AG04449 (cell line): ENCODE measurements at regions not wholly inside any gene's neighbourhood (a gene's known extent, or its start where the extent isn't known, plus 50 kb on each side); places are given as distances from the start of the nearest gene placed in this dataset.

ENCODE experiments used
- CTCF ChIA-PET: fragments of 350-600 bp; formaldehyde crosslinking; extraction: SDS; loops from one replicate; lab custom pipeline; 2021; ENCODE audit warnings: antibody characterized with exemption; lab: Yijun Ruan, JAX
- POLR2A ChIA-PET: fragments of 400-600, 350-600 bp; formaldehyde crosslinking; extraction: SDS; loops from one replicate; lab custom pipeline; 2020; ENCODE audit warnings: antibody characterized with exemption, inconsistent platforms; lab: Yijun Ruan, JAX
- DNase-seq: peaks from one replicate; pipeline ENCODE4 v3.0.0-alpha.2; 2010; ENCODE audit warnings: low read depth, low spot score
- H3K4me3 ChIP-seq: 2 replicates; pipeline ENCODE4 v1.5.1; 2011; ENCODE audit warnings: low read depth, mild to moderate bottlenecking, control low read depth, low read length
- TF ChIP-seq, protein P1 (sequence below): IDR thresholded peaks from one replicate; pipeline ENCODE4 v1.5.1; 2011; ENCODE audit warnings: mild to moderate bottlenecking, moderate library complexity, low read length, control low read depth, inconsistent platforms; ENCODE audit not compliant: insufficient read depth; ENCODE audit errors: missing control alignments

DNA sequence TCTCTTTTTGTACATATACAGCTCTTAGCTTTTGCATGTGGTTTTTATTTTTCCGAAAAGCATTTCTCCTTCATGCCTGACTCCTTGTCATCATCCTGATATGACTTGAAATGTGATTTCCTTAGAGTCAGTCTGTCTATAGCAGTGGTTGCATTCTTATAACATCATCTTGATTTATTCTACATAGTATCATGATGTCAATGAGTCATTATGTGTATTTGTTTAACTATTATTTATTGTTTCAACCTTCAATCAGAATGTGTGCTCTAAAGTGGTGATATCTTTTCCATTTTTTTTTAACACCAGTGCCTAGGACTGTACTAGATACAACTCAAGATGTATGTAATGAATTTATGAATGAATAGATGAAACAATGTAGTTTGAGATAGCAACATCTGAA, 354.9 kb upstream of the CDH8 start:
- TF ChIP-seq, protein P1, sequence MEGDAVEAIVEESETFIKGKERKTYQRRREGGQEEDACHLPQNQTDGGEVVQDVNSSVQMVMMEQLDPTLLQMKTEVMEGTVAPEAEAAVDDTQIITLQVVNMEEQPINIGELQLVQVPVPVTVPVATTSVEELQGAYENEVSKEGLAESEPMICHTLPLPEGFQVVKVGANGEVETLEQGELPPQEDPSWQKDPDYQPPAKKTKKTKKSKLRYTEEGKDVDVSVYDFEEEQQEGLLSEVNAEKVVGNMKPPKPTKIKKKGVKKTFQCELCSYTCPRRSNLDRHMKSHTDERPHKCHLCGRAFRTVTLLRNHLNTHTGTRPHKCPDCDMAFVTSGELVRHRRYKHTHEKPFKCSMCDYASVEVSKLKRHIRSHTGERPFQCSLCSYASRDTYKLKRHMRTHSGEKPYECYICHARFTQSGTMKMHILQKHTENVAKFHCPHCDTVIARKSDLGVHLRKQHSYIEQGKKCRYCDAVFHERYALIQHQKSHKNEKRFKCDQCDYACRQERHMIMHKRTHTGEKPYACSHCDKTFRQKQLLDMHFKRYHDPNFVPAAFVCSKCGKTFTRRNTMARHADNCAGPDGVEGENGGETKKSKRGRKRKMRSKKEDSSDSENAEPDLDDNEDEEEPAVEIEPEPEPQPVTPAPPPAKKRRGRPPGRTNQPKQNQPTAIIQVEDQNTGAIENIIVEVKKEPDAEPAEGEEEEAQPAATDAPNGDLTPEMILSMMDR, result no peak

DNA sequence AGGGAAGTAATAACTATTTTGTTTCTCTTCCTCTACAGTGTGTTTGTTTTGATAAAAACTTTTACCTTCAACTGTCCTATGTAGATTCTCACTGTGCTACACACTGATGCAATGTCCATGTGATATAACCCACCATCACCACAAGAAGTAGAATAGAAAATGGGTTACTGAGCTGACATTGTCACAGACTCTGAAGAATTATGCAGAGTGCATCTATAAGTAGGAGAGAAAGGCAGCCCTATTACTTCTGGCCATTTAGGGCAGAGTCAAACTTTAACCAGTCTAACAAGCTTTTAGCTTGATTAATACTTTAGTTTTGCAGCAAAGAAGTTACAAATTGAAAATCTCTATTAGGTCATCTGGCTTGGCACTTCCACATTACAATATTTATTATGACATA, 354.0 kb upstream of the CDH8 start:
- DNase-seq, result no peak
- ChIA-PET POLR2A (no interaction called here), CTCF (no interaction called here)
- H3K4me3 ChIP-seq, result no peak overlapping the region
- TF ChIP-seq, protein P1, result no peak

More for the DNA sequence above, 354.9 kb upstream of the CDH8 start:
- DNase-seq, result no peak
- no peak overlapping the region for H3K4me3 ChIP-seq
- ChIA-PET POLR2A (no interaction called here), CTCF (no interaction called here)

DNA sequence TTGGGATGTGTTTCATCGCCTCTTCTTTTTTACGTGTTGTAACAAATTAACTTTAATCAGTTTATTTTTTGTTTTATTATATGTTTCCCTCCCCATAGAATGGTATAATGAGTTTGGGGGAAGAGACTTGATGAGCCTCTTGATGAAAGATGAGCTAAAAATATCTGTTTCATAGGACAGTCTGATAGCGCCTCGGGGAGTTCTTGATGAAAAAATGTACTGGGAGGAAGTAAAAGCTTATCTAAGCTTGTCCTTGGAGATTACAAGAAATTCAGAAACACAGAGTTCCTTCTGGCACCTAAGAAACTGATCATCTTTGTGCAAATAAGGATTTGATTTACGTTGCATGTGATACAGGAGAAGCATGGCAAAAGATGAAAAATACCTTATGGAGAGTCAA, 350.2 kb upstream of the CDH8 start:
- ChIA-PET CTCF (no interaction called here), POLR2A (no interaction called here)
- H3K4me3 ChIP-seq, result no peak overlapping the region
- DNase-seq, result no peak
- TF ChIP-seq, protein P1, result no peak

DNA sequence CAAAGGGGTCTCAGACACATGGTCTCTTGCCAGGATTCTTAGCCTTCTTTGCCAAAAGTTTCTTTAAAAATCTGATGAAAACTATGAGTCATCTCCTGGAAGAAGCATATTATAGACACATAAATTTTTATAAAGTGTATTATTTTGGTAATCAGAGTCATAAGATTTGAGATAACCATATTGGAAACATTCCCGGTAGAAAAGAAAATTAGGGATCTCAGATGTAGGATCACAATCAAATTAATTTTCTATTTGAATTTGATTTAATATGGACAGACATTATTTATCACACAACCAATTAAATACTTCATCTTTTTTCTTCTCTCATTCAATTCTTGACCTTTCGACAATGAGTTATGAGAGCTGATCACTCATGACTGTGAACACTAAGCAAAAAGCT, 347.7 kb upstream of the CDH8 start:
- no peak overlapping the region for H3K4me3 ChIP-seq
- CTCF ChIA-PET, result no interaction called here
- POLR2A ChIA-PET, result no interaction called here
- TF ChIP-seq, protein P1, result no peak
- DNase-seq, result no peak

DNA sequence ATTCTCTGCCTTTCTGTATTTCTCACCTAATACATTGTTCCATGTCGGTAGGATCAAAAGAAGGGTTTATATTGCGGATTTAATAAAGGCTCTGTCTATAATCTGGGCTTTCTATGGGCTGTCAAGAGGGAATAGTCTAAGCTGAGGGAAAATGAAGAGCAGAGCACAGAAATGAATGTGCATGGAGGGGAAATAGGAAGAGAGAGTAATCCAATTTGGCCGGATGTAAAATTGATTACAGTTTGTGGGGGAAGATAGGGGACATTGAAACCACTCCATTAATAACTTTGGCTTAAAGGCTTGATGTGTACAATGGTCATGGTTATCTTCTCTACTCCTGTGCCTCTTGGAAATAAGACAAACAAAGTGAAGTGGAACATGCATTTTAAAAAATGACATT, 334.2 kb upstream of the CDH8 start:
- TF ChIP-seq, protein P1, result no peak
- ChIA-PET POLR2A (no interaction called here), CTCF (no interaction called here)
- no peak overlapping the region for H3K4me3 ChIP-seq
- DNase-seq, result no peak

DNA sequence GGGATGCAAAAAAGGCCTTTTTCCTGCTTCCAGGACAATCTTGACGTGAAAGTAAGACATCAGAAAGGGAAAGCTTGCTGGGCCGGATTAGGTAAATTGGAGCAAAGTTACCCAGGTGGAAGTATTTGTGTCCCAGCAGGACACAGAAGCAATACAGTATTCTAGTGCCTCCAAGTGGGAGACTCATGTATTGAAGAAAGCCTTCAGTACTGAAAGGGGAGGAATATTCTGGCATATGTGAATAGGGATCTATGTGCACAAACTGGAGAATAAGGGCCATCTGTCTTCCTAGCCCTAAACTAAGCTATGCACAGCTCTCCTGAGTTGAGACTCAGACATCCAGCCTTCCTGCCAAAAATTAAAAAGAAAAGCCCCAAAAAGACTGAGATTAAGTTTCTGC, 327.3 kb upstream of the CDH8 start:
- H3K4me3 ChIP-seq, result no peak overlapping the region
- CTCF ChIA-PET, result no interaction called here
- no peak for DNase-seq
- POLR2A ChIA-PET, result no interaction called here
- TF ChIP-seq, protein P1, result no peak
